B cell (primary cell): ENCODE measurements at regions not wholly inside any gene's neighbourhood (a gene's known extent, or its start where the extent isn't known, plus 50 kb on each side); places are given as distances from the start of the nearest gene placed in this dataset.

Experiments
- EZH2 ChIP-seq: IDR thresholded peaks from 2 replicates; pipeline ENCODE4 v1.6.1; 2012; ENCODE audit warnings: borderline replicate concordance, low read depth, mild to moderate bottlenecking, moderate library complexity, low read length; ENCODE audit not compliant: insufficient read depth, poor library complexity, severe bottlenecking
- TF ChIP-seq, protein P1 (sequence below): fragments of 200-600 bp; IDR thresholded peaks from one replicate; pipeline ENCODE4 v1.8.0; 2022; ENCODE audit warnings: antibody characterized with exemption, mild to moderate bottlenecking

DNA sequence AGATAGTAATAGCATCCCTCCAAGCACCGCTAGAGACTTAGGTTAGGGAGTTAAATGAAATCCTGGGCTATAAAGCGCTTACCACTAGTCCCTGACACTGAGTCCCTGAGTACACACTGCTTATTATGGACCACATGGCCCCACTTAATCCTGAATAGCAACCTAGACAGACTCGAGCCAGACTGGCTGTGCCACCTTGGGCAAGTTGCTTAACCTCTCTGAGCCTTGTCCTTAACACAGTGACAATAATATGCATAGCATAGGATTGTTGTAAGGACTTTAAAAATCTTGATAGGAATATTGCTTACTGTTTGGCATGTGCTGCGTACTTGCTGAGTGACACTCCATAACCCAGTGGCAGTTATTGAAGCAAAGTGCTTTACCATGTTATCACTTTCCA, 125.6 kb upstream of the SASH1 start:
- TF ChIP-seq, protein P1, sequence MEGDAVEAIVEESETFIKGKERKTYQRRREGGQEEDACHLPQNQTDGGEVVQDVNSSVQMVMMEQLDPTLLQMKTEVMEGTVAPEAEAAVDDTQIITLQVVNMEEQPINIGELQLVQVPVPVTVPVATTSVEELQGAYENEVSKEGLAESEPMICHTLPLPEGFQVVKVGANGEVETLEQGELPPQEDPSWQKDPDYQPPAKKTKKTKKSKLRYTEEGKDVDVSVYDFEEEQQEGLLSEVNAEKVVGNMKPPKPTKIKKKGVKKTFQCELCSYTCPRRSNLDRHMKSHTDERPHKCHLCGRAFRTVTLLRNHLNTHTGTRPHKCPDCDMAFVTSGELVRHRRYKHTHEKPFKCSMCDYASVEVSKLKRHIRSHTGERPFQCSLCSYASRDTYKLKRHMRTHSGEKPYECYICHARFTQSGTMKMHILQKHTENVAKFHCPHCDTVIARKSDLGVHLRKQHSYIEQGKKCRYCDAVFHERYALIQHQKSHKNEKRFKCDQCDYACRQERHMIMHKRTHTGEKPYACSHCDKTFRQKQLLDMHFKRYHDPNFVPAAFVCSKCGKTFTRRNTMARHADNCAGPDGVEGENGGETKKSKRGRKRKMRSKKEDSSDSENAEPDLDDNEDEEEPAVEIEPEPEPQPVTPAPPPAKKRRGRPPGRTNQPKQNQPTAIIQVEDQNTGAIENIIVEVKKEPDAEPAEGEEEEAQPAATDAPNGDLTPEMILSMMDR, result no peak
- TF ChIP-seq EZH2, result no peak
